ENCODE measurements at regions not wholly inside any gene's neighbourhood (a gene's known extent, or its start where the extent isn't known, plus 50 kb on each side); places are given as distances from the start of the nearest gene placed in this dataset.

DNA sequence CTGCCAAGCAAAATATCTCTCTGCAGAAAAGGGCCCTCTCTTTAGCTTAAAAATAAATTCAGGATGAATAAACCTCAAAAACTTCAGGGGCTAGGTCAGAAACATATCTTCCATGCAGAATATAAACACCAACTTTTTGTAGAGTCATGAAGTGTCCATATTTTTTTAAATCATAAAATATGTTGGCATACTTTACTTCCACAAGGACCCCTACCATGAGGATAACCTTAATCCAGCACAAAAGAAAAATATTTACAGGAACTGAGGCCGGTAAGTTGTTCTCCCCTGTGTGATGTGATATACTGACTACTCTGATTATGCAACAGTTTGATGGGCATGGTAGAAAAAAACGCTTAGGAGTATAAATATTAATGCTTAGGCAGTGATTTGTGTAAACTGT, 264.8 kb upstream of the CDH11 start:
- DNase-seq (ENCODE audit: low read depth), result no peak
- TF ChIP-seq, protein P1, sequence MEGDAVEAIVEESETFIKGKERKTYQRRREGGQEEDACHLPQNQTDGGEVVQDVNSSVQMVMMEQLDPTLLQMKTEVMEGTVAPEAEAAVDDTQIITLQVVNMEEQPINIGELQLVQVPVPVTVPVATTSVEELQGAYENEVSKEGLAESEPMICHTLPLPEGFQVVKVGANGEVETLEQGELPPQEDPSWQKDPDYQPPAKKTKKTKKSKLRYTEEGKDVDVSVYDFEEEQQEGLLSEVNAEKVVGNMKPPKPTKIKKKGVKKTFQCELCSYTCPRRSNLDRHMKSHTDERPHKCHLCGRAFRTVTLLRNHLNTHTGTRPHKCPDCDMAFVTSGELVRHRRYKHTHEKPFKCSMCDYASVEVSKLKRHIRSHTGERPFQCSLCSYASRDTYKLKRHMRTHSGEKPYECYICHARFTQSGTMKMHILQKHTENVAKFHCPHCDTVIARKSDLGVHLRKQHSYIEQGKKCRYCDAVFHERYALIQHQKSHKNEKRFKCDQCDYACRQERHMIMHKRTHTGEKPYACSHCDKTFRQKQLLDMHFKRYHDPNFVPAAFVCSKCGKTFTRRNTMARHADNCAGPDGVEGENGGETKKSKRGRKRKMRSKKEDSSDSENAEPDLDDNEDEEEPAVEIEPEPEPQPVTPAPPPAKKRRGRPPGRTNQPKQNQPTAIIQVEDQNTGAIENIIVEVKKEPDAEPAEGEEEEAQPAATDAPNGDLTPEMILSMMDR (conservative IDR thresholded peaks at IDR 0.05; ENCODE audit: low read depth, low read length), result no peak
- H3K4me3 ChIP-seq (ENCODE audit: low read depth, low read length), result no peak overlapping the region

DNA sequence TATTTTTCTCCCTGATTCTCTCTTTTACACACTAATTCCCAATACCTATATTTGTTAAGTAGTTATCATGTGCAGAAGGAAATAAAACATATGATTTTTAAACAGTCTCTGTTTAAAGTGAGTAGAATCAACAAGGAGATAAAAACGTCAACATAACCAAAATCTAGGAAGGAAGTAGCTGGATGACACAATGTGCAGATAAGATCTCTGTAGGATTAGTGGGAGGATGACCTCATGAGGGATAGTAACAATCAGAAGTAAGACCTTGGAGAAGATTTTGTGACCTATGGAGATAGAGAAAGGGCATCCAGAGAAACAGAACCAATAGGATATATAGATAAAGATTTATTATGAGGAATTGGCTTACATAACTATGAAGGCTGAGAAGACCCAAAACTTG, 262.6 kb upstream of the CDH11 start:
- H3K4me3 ChIP-seq (ENCODE audit: low read depth, low read length), result no peak overlapping the region
- DNase-seq (ENCODE audit: low read depth), result no peak
- TF ChIP-seq, protein P1 (conservative IDR thresholded peaks at IDR 0.05; ENCODE audit: low read depth, low read length), result no peak

DNA sequence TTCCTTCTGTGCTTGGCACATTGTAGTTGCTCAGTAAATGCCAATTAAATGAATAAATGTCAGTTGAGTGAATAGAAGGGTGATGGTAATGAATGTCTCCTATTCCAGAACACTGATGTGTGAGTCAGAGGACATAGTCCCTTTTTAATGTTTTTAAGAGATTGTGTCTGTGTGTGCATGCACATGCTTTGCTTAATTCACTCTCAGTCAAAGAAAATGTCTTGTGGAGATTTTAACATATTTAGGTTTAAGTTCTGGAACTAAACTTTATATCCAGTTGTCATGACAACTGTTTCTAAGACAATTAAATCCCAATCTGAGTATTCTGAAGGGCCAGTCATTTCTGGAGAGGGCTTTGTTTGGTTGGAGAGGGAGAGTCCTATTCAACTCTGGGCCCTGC, 255.3 kb upstream of the CDH11 start:
- no peak overlapping the region for H3K4me3 ChIP-seq (ENCODE audit: low read depth, low read length)
- TF ChIP-seq, protein P1 (conservative IDR thresholded peaks at IDR 0.05; ENCODE audit: low read depth, low read length), result no peak
- no peak for DNase-seq (ENCODE audit: low read depth)

DNA sequence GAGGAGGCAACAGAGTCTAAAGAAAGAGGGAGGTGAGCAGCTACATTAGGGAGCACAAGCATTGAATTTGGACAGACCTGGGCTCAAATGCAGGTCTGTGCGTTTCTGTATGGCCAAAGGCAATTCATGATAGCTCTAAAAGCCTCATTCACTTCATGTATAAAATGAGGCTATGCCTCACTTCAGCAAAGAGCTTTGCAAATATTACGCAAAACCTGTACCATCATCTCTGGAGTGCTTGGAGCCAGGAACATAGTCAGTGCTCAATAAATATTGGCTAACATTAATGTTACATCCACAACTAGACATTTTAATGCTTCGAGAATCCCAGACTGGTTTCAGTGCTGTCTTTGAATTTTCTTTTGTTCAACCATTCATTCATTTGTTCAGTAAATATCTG, 254.7 kb upstream of the CDH11 start:
- no peak for DNase-seq (ENCODE audit: low read depth)

DNA sequence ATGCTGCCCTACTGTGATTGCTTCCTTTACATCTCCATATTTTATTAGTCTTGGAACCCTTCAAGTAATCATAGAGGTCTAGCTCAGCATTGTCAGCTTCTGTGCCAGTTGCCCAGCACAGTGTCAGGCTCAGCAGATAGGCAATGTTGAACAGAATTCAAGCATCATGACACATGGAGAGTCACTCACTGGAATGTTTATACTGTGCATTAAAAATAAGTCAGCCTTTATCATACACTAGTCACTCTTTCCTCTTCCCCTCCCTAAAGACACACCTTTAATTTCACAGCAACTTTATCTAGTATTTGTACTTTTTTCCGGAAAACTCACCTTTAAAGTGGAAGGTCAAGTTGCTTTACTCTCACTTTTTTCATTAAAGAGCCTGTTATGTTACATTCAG, 253.8 kb upstream of the CDH11 start:
- no peak for DNase-seq (ENCODE audit: low read depth)
- TF ChIP-seq, protein P1 (conservative IDR thresholded peaks at IDR 0.05; ENCODE audit: low read depth, low read length), result no peak
- no peak overlapping the region for H3K4me3 ChIP-seq (ENCODE audit: low read depth, low read length)

More for the DNA sequence above, 254.7 kb upstream of the CDH11 start:
- TF ChIP-seq, protein P1 (conservative IDR thresholded peaks at IDR 0.05; ENCODE audit: low read depth, low read length), result no peak
- no peak overlapping the region for H3K4me3 ChIP-seq (ENCODE audit: low read depth, low read length)

DNA sequence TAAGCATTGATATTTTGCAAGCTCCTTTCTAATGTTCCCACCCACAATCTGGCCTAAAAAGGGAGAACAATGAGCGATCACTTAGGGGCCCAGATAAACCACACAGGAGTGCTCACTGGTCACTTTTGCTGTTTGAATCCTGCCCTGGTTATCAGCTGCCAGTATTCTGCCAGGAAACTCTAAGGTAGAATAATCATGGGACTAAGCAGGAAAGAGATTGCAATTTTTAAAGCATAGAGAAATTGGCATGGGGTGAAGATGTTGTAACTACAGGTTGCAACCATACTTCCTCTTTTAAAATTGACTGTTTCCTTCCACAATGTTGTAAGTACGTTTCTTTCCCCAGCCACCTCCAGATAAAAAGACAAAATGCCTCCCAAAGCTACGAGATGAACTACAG, 251.2 kb upstream of the CDH11 start:
- no peak for DNase-seq (ENCODE audit: low read depth)
- no peak overlapping the region for H3K4me3 ChIP-seq (ENCODE audit: low read depth, low read length)
- TF ChIP-seq, protein P1 (conservative IDR thresholded peaks at IDR 0.05; ENCODE audit: low read depth, low read length), result no peak

DNA sequence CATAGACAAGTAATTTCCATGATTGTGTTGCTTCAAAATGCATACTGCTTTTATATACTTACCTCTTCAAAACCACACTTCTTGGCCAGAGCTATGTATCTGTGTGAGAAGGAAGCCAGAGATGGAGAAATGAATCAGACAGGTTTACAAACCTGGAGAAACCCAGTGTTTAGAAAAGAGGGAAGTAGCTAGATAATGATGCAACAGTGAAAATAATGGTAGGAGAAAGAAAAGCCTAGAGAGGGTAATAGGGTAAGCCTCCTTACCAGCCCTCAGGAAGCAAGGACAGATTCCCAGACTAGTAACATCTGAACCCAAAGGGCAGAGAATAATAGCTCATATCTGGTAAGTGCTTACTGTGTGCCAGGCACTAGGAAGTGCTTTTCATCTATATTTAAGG, 250.3 kb upstream of the CDH11 start:
- no peak overlapping the region for H3K4me3 ChIP-seq (ENCODE audit: low read depth, low read length)
- TF ChIP-seq, protein P1 (conservative IDR thresholded peaks at IDR 0.05; ENCODE audit: low read depth, low read length), result no peak
- no peak for DNase-seq (ENCODE audit: low read depth)
